GM12875 (cell line): ENCODE measurements at regions not wholly inside any gene's neighbourhood (a gene's known extent, or its start where the extent isn't known, plus 50 kb on each side); places are given as distances from the start of the nearest gene placed in this dataset.
"Not testable (repeated sequence)": the region's sequence is repeated elsewhere in the genome, so short reads cannot be mapped to it uniquely, and the experiment has no call there.

ENCODE experiments used
- H3K4me3 ChIP-seq: one replicate; pipeline ENCODE4 v1.5.1; 2011; ENCODE audit warnings: low read depth, low read length, control low read depth
- TF ChIP-seq, protein P1 (sequence below): IDR thresholded peaks from 2 replicates; pipeline ENCODE4 v1.5.1; 2011; ENCODE audit warnings: low read depth, mild to moderate bottlenecking, control low read depth, inconsistent platforms, low read length, moderate library complexity, borderline replicate concordance; ENCODE audit not compliant: insufficient read depth

DNA sequence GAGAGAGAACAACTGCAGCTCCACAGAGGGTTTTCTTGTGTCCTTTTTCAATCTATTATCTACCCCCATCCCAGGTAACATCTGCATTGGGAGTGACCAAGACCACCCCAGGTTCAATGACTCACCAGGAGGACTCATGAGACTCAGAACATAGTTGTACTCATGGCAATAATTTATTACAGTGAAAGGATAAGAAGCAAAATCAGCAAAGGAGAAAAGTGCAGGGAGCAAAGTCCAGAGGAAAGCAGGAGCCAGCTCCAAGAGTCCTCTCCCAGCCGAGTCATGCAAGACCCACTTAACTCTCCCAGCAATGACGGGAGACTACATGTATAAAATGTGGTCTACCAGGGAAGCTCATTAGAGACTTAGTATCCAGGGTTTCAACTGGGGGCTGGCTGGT is 129.5 kb upstream of the RBPJ start:
- no peak overlapping the region for H3K4me3 ChIP-seq
- TF ChIP-seq, protein P1, sequence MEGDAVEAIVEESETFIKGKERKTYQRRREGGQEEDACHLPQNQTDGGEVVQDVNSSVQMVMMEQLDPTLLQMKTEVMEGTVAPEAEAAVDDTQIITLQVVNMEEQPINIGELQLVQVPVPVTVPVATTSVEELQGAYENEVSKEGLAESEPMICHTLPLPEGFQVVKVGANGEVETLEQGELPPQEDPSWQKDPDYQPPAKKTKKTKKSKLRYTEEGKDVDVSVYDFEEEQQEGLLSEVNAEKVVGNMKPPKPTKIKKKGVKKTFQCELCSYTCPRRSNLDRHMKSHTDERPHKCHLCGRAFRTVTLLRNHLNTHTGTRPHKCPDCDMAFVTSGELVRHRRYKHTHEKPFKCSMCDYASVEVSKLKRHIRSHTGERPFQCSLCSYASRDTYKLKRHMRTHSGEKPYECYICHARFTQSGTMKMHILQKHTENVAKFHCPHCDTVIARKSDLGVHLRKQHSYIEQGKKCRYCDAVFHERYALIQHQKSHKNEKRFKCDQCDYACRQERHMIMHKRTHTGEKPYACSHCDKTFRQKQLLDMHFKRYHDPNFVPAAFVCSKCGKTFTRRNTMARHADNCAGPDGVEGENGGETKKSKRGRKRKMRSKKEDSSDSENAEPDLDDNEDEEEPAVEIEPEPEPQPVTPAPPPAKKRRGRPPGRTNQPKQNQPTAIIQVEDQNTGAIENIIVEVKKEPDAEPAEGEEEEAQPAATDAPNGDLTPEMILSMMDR: no peak

DNA sequence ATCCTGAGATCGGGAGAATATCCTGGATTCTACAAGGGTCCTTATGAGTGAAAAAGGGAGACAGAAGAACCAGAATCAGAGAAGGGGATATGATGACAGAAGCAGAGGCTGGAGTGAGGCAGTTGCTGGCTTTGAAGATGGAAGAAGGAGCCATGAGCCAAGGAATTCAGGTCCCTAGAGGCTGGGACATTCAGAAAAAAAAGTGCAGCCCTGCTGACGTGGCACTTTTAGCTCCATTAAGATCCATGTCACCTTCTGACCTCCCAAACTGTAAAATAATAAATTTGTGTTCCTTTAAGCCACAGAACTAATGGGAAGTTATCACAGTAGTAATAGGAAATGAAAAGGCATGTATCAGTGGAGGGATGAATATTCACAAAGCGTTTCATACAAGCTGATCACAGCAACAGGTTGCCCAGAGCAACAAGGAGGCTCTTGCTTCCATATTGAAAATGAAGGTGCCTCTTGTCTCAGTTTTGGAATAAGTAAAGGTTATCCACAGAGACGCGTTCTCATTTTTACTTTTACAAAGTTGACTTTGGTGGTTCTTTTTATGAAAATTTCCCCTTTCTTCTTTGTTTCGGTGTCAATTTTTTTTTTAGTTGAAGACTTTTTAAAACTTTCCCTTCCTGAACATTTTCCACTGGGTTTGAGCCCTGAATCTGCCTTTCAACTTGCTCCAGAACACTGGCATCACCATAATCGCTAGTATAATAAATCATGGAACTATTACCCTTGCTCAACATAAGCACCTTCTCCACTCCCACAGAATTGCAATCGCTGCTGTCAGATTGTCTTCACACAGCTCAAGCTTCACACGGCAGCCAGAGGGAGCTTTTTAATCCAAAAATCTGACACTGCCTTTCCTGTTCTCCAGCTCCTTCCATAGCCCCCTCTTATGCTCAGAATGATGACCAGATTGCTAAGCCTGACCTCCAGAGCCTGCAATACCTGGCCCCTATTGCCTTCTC is 127.6 kb upstream of the RBPJ start:
- TF ChIP-seq, protein P1: no peak
- H3K4me3 ChIP-seq: no peak overlapping the region

DNA sequence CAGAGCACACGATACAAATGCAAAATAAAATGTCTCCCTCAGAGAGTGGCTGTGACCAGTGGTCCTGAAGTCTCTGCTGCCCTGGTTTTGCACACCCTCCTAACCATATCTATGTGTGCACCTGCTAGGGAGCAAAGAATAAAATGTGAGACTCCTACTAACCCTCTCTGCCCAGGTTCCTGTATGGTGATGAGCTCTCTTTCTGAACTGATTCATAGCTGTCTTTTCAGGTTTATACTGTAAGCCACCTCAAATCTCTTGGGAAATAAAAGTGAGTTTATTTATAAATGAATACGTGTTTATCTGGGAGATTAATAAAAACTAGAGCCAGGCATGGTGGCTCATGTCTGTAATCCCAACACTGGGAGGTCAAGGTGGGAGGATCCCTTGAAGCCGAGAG is 126.0 kb upstream of the RBPJ start:
- TF ChIP-seq, protein P1: no peak
- H3K4me3 ChIP-seq: no peak overlapping the region

DNA sequence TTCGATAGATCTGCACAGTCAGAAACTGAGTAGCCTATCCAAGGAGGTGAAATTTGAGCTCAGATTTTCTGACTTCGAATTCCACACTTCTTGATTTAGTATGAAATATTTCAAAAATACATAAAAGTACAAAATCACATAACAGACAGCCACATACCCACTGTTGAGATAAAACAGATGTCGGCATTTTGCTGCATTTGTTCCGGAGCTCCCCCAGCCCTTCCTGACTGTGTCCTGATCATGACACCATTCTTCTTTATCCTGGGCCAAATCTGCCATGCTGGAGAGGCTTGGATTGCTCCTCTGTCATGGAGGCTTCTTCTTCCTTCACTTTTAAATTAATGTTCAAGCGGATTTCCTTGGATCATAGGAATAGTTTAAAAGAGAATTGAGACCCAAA is 124.2 kb upstream of the RBPJ start:
- TF ChIP-seq, protein P1: no peak

DNA sequence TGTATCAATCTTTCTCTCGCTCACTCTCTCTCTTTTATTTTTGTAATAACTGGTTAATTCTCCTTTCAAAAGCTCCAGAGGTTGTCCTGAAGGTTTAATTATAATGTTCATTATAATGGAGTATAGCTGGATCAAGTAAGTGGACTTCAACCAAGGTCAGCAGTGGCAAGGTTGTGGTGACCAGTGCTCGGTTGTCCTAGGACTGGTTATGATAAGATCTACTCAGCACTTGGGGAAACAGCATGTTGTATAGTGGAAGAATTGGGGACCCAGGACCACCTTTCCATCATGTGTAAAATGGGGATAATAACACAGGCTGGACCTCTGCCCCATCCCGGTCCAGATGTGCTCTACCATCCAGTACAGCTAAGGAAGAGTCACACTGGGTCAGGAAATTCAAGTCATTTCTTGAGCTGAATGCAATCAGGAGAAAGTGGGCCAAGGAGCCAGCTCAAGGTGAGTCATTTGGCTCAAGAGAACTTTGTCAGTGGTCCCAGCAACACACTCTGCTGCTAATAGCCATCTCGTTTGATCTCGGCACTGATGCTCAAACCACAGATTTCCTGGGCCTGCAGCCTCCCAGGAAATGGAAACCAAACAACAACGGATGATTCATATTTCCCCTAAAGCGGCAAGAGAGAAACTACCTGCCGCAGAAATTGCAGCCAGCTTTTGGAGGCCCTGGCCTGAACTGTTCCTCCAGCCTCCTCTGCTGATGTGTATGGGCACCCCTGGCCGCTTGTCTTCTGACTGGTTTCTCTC is 123.6 kb upstream of the RBPJ start:
- H3K4me3 ChIP-seq: no peak overlapping the region
- TF ChIP-seq, protein P1: no peak

More for the DNA sequence above, 124.2 kb upstream of the RBPJ start:
- H3K4me3 ChIP-seq: no peak overlapping the region

DNA sequence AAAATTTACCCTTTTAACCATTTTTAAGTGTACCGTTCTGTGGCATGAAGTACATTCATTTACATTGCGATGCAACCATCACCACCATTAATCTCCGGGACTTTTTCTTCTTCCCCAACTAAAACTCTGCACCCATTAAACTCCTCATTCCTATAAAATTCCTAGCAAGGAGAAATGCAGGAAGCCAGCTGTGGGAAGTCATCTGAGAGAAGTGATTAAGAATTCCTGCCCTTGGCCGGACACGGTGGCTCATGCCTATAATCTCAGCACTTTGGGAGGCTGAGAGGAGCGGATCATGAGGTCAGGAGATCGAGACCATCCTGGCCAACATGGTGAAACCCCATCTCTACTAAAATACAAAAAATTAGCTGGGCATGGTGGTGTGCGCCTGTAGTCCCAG is 121.9 kb upstream of the RBPJ start:
- not testable (repeated sequence) for H3K4me3 ChIP-seq

DNA sequence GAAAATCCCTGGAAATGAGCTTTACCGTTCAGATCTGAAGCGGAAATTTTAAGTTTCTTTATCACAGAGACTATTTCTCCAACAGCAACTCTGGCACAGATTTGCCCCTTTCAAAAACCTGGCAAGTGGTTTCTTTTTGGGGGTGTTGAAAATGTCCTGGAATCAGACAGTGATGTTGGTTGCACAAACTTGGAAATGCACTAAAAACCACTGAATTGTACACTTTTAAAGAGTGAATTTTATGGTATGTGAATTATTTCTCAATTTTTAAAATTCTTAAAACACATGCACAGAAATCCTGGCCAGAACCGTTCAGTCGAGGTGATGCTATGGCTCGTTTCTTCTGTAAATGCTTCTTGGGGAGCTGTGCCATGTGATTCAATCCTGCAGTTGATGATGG is 121.2 kb upstream of the RBPJ start:
- no peak overlapping the region for H3K4me3 ChIP-seq
- TF ChIP-seq, protein P1: no peak
